Chondrocyte (in vitro differentiated cells): ENCODE measurements at regions not wholly inside any gene's neighbourhood (a gene's known extent, or its start where the extent isn't known, plus 50 kb on each side); places are given as distances from the start of the nearest gene placed in this dataset.

Experiments
- DNase-seq: peaks from one replicate; pipeline ENCODE4 v3.0.0; 2021; ENCODE audit warnings: mixed read lengths, low spot score
- H3K27ac Mint-ChIP-seq: one replicate; pipeline ENCODE4 v1.8.0; 2021; ENCODE audit warnings: mild to moderate bottlenecking, moderate library complexity, mixed read lengths; ENCODE audit not compliant: unreplicated experiment
- H3K27me3 Mint-ChIP-seq: 2 replicates; pipeline ENCODE4 v1.8.0; 2021; ENCODE audit warnings: low read depth, mixed read lengths
- H3K36me3 Mint-ChIP-seq: 2 replicates; pipeline ENCODE4 v1.8.0; 2021; ENCODE audit warnings: low read depth, mixed read lengths
- H3K4me1 Mint-ChIP-seq: 2 replicates; pipeline ENCODE4 v1.8.0; 2021; ENCODE audit warnings: low read depth, mild to moderate bottlenecking, mixed read lengths
- H3K4me3 Mint-ChIP-seq: one replicate; pipeline ENCODE4 v1.8.0; 2021; ENCODE audit warnings: mild to moderate bottlenecking, moderate library complexity, mixed read lengths; ENCODE audit not compliant: unreplicated experiment
- H3K9me3 Mint-ChIP-seq: 2 replicates; pipeline ENCODE4 v1.8.0; 2021; ENCODE audit warnings: low read depth, mixed read lengths
- CTCF ChIP-seq: fragments of 200-600 bp; sonication (generic); IDR thresholded peaks from 2 replicates; pipeline ENCODE4 v1.5.0; 2021; ENCODE audit warnings: antibody characterized with exemption, mild to moderate bottlenecking, moderate library complexity

GRCh38 chr5:8316608-8317280 lies 447.8 kb downstream of the MTRR start:
- Mint-ChIP-seq H3K27me3 (no peaks in the 10 kb centered on the region), H3K27ac (no peak overlapping the region), H3K36me3 (no peaks in the 10 kb centered on the region), H3K4me1 (no peaks in the 10 kb centered on the region), H3K4me3 (no peak overlapping the region), H3K9me3 (peaks cover 6% of the 10 kb centered on the region)
- TF ChIP-seq CTCF, result no peak
- DNase-seq, result no peak

- DNase-seq, result no peak
- H3K4me3 Mint-ChIP-seq, result no peak overlapping the region
- H3K4me1 Mint-ChIP-seq, result no peaks in the 10 kb centered on the region
- H3K27ac Mint-ChIP-seq, result no peak overlapping the region
- H3K9me3 Mint-ChIP-seq, result peaks cover 4% of the 10 kb centered on the region
- no peaks in the 10 kb centered on the region for H3K36me3 Mint-ChIP-seq
- H3K27me3 Mint-ChIP-seq, result no peaks in the 10 kb centered on the region
- TF ChIP-seq CTCF, result no peak
Observed at GRCh38 chr5:8317335-8317734, 448.4 kb downstream of the MTRR start.

GRCh38 chr5:8320244-8320643 lies 451.3 kb downstream of the MTRR start:
- no peak for TF ChIP-seq CTCF
- Mint-ChIP-seq H3K4me3 (no peak overlapping the region), H3K27me3 (no peaks in the 10 kb centered on the region), H3K36me3 (no peaks in the 10 kb centered on the region), H3K4me1 (no peaks in the 10 kb centered on the region), H3K27ac (no peak overlapping the region), H3K9me3 (no peaks in the 10 kb centered on the region)
- no peak for DNase-seq

GRCh38 chr5:8321272-8321671 lies 452.3 kb downstream of the MTRR start:
- Mint-ChIP-seq H3K4me1 (no peaks in the 10 kb centered on the region), H3K9me3 (no peaks in the 10 kb centered on the region), H3K27me3 (no peaks in the 10 kb centered on the region), H3K4me3 (no peak overlapping the region), H3K27ac (no peak overlapping the region), H3K36me3 (no peaks in the 10 kb centered on the region)
- TF ChIP-seq CTCF, result no peak
- DNase-seq, result no peak

- H3K27ac Mint-ChIP-seq, result no peak overlapping the region
- no peaks in the 10 kb centered on the region for H3K4me1 Mint-ChIP-seq
- DNase-seq, result no peak
- no peak for TF ChIP-seq CTCF
- H3K36me3 Mint-ChIP-seq, result no peaks in the 10 kb centered on the region
- H3K27me3 Mint-ChIP-seq, result no peaks in the 10 kb centered on the region
- no peaks in the 10 kb centered on the region for H3K9me3 Mint-ChIP-seq
- H3K4me3 Mint-ChIP-seq, result no peak overlapping the region
Observed at GRCh38 chr5:8322484-8322883, 453.5 kb downstream of the MTRR start.
